Kidney (tissue), 13 donors: ENCODE measurements at regions not wholly inside any gene's neighbourhood (a gene's known extent, or its start where the extent isn't known, plus 50 kb on each side); places are given as distances from the start of the nearest gene placed in this dataset.

Source experiments
- DNase-seq, 5 donors: peaks; one replicate each; pipeline ENCODE4 v3.0.0-alpha.2; 2013 to 2020
- FAIRE-seq: peaks from 2 replicates; lab custom pipeline; 2012; peaks lifted over from hg19 to GRCh38; lab: Jason Lieb, UNC
- H3K27ac ChIP-seq, 2 donors: one replicate each; pipeline ENCODE4 v1.7.0; 2013; ENCODE audit warnings: low read depth in 2 of 2, low read length in 2 of 2, inconsistent platforms in 1 of 2
- H3K27me3 ChIP-seq: one replicate; pipeline ENCODE4 v1.7.1; 2013; ENCODE audit warnings: low read length, inconsistent platforms; ENCODE audit not compliant: control insufficient read depth, insufficient read depth
- H3K36me3 ChIP-seq, 3 donors: one replicate each; pipeline versions ENCODE4 v1.7.0 to v1.7.1; 2013; ENCODE audit warnings: low read length in 3 of 3, control low read depth in 1 of 3, inconsistent platforms in 1 of 3; ENCODE audit not compliant: insufficient read depth in 3 of 3, control insufficient read depth in 2 of 3
- H3K4me1 ChIP-seq, 3 donors: one replicate each; pipeline versions ENCODE4 v1.7.0 to v1.7.1; 2013; ENCODE audit warnings: low read length in 3 of 3, inconsistent platforms in 1 of 3, low read depth in 1 of 3; ENCODE audit not compliant: control insufficient read depth in 2 of 3, insufficient read depth in 2 of 3
- H3K4me3 ChIP-seq, 3 donors: one replicate each; pipeline versions ENCODE4 v1.7.0 to v1.8.1; 2013; ENCODE audit warnings: low read length in 3 of 3, control low read depth in 1 of 3, inconsistent platforms in 1 of 3
- H3K9ac ChIP-seq, 3 donors: one replicate each; pipeline versions ENCODE4 v1.7.0 to v1.7.1; 2013; ENCODE audit warnings: low read length in 3 of 3, control low read depth in 1 of 3, inconsistent platforms in 1 of 3
- H3K9me3 ChIP-seq, 3 donors: one replicate each; pipeline versions ENCODE4 v1.7.0 to v1.7.1; 2013; ENCODE audit warnings: low read length in 3 of 3, control low read depth in 1 of 3, inconsistent platforms in 1 of 3; ENCODE audit not compliant: control insufficient read depth in 2 of 3, insufficient read depth in 1 of 3
- CTCF ChIP-seq: IDR thresholded peaks from 3 replicates; pipeline ENCODE4 v1.5.1; 2012; ENCODE audit warnings: mild to moderate bottlenecking, moderate library complexity, borderline replicate concordance; ENCODE audit not compliant: insufficient read depth; ENCODE audit errors: extremely low read depth
- intact Hi-C: fragments of 100-400 bp; cut with DNase I; formaldehyde crosslinking; loops from one replicate; pipeline ENCODE4 v1.11.1; 2022
- donor health status: control.
- donor health status: control.
- donor health status: control.
- donor health status: control.
- donor health status: control.
- donor health status: DM: yes; HTN: yes; CAD: no.
- donor health status: Normal renal cell carcinoma (clear cell type).

- no peaks in the 10 kb centered on the region for H3K9me3 ChIP-seq
- H3K36me3 ChIP-seq = no peaks in the 10 kb centered on the region
- intact Hi-C loops = no loop called here
- no peak for FAIRE-seq
- no peak overlapping the region for H3K27ac ChIP-seq
- H3K4me1 ChIP-seq = no peaks in the 10 kb centered on the region
- H3K27me3 ChIP-seq = no peaks in the 10 kb centered on the region
- DNase-seq = no peak
- no peak overlapping the region for H3K9ac ChIP-seq
- no peak overlapping the region for H3K4me3 ChIP-seq
- no peak for TF ChIP-seq CTCF
These were observed 237.2 kb upstream of the SRRM4 start for GRCh38 chr12:118743896-118744700.

DNA sequence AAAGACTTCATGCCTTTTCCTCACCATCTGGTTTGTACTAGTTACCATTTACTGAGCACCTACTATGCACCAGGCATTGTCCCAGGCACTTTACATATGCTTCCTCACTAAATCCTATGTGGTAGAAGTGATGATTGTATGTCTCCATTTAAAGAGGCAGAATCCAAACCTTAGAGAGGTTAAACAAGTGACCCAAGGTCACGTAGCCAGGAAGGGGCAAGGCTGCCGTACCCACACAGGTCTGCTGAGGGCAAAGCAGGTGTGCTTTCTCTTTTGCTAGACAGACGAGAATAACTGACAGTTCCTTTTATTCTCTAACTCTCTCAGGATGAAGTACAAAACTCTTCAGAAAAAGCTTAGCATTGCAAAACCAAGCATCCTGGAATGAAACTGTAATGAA, 235.2 kb upstream of the SRRM4 start:
- FAIRE-seq (no peak), DNase-seq (no peak)
- Histone ChIP-seq H3K9ac (no peak overlapping the region), H3K9me3 (peaks cover 0 to under 1% (median 0%) of the 10 kb centered on the region in 3 donors), H3K36me3 (no peaks in the 10 kb centered on the region), H3K27me3 (no peaks in the 10 kb centered on the region), H3K27ac (no peak overlapping the region), H3K4me1 (no peaks in the 10 kb centered on the region), H3K4me3 (no peak overlapping the region)
- intact Hi-C loops = no loop called here
- TF ChIP-seq CTCF = no peak

GRCh38 chr12:118746960-118747359, 234.4 kb upstream of the SRRM4 start:
- peaks cover 0 to 6% (median 2%) of the 10 kb centered on the region in 3 donors for H3K9me3 ChIP-seq
- H3K27ac ChIP-seq = no peak overlapping the region
- H3K9ac ChIP-seq = no peak overlapping the region
- H3K36me3 ChIP-seq = no peaks in the 10 kb centered on the region
- H3K4me1 ChIP-seq = no peaks in the 10 kb centered on the region
- H3K27me3 ChIP-seq = no peaks in the 10 kb centered on the region
- FAIRE-seq = no peak
- DNase-seq = no peak
- no peak for TF ChIP-seq CTCF
- intact Hi-C loops = no loop called here
- no peak overlapping the region for H3K4me3 ChIP-seq
